GM19023 (cell line): ENCODE measurements at regions not wholly inside any gene's neighbourhood (a gene's known extent, or its start where the extent isn't known, plus 50 kb on each side); places are given as distances from the start of the nearest gene placed in this dataset.

Source experiments
- ATAC-seq: cut with Tn5 transposase; IDR thresholded peaks from one replicate; pipeline ENCODE4 v1.9.1; 2021; ENCODE audit warnings: mild to moderate bottlenecking, moderate library complexity; ENCODE audit not compliant: unreplicated experiment

GRCh38 chr14:58809520-58809919 is 171.8 kb downstream of the DACT1 start:
- ATAC-seq: no peak

- peak; percentile 76 for ATAC-seq
These were observed 174.5 kb downstream of the DACT1 start for GRCh38 chr14:58812050-58812910.

- no peak for ATAC-seq
These were observed 176.0 kb downstream of the DACT1 start for GRCh38 chr14:58813745-58814144.

GRCh38 chr14:58814466-58814865 is 176.7 kb downstream of the DACT1 start:
- ATAC-seq: no peak

GRCh38 chr14:58815161-58815701 is 177.5 kb downstream of the DACT1 start:
- ATAC-seq: no peak

- no peak for ATAC-seq
These were observed 178.0 kb downstream of the DACT1 start for GRCh38 chr14:58815794-58816193.

- no peak for ATAC-seq
These were observed 178.8 kb downstream of the DACT1 start for GRCh38 chr14:58816416-58817115.

GRCh38 chr14:58817846-58818245 is 180.1 kb downstream of the DACT1 start:
- ATAC-seq: no peak

GRCh38 chr14:58820032-58820431 is 182.3 kb downstream of the DACT1 start:
- ATAC-seq: no peak

GRCh38 chr14:58821421-58821820 is 183.7 kb downstream of the DACT1 start:
- no peak for ATAC-seq

GRCh38 chr14:58822856-58823255 is 185.1 kb downstream of the DACT1 start:
- no peak for ATAC-seq

GRCh38 chr14:58823312-58823711 is 185.6 kb downstream of the DACT1 start:
- ATAC-seq: no peak

- no peak for ATAC-seq
These were observed 186.3 kb downstream of the DACT1 start for GRCh38 chr14:58824106-58824505.

GRCh38 chr14:58824796-58825195 is 187.0 kb downstream of the DACT1 start:
- ATAC-seq: no peak

- ATAC-seq: no peak
These were observed 187.8 kb downstream of the DACT1 start for GRCh38 chr14:58825606-58826005.

GRCh38 chr14:58826845-58827686 is 189.3 kb downstream of the DACT1 start:
- no peak for ATAC-seq

GRCh38 chr14:58828298-58828697 is 190.5 kb downstream of the DACT1 start:
- ATAC-seq: no peak

- ATAC-seq: no peak
These were observed 191.8 kb downstream of the DACT1 start for GRCh38 chr14:58829594-58829993.

GRCh38 chr14:58830121-58830520 is 192.4 kb downstream of the DACT1 start:
- ATAC-seq: no peak

- ATAC-seq: no peak
These were observed 194.3 kb downstream of the DACT1 start for GRCh38 chr14:58832095-58832521.
